ENCODE measurements at regions not wholly inside any gene's neighbourhood (a gene's known extent, or its start where the extent isn't known, plus 50 kb on each side); places are given as distances from the start of the nearest gene placed in this dataset.

- TF ChIP-seq EZH2 (IDR thresholded peaks at IDR 0.05; ENCODE audit: low read length, missing control alignments) (no peak), CTCF (conservative IDR thresholded peaks at IDR 0.05 in 1 of 2, IDR thresholded peaks at IDR 0.05 in 1 of 2; ENCODE audit: low read depth in 1 of 2, low read length in 2 of 2) (no peak)
These were observed 2711.5 kb downstream of the ARAP2 start for GRCh38 chr4:33532821-33533220.

All from fibroblast of lung (primary cell).